Chondrocyte (in vitro differentiated cells): ENCODE measurements at regions not wholly inside any gene's neighbourhood (a gene's known extent, or its start where the extent isn't known, plus 50 kb on each side); places are given as distances from the start of the nearest gene placed in this dataset.

Experiments used
- DNase-seq: peaks from one replicate; pipeline ENCODE4 v3.0.0; 2021; ENCODE audit warnings: mixed read lengths, low spot score
- H3K27ac Mint-ChIP-seq: one replicate; pipeline ENCODE4 v1.8.0; 2021; ENCODE audit warnings: mild to moderate bottlenecking, moderate library complexity, mixed read lengths; ENCODE audit not compliant: unreplicated experiment
- H3K27me3 Mint-ChIP-seq: 2 replicates; pipeline ENCODE4 v1.8.0; 2021; ENCODE audit warnings: low read depth, mixed read lengths
- H3K36me3 Mint-ChIP-seq: 2 replicates; pipeline ENCODE4 v1.8.0; 2021; ENCODE audit warnings: low read depth, mixed read lengths
- H3K4me1 Mint-ChIP-seq: 2 replicates; pipeline ENCODE4 v1.8.0; 2021; ENCODE audit warnings: low read depth, mild to moderate bottlenecking, mixed read lengths
- H3K4me3 Mint-ChIP-seq: one replicate; pipeline ENCODE4 v1.8.0; 2021; ENCODE audit warnings: mild to moderate bottlenecking, moderate library complexity, mixed read lengths; ENCODE audit not compliant: unreplicated experiment
- H3K9me3 Mint-ChIP-seq: 2 replicates; pipeline ENCODE4 v1.8.0; 2021; ENCODE audit warnings: low read depth, mixed read lengths
- CTCF ChIP-seq: fragments of 200-600 bp; sonication (generic); IDR thresholded peaks from 2 replicates; pipeline ENCODE4 v1.5.0; 2021; ENCODE audit warnings: antibody characterized with exemption, mild to moderate bottlenecking, moderate library complexity

GRCh38 chr4:35526456-35526855 is 717.9 kb downstream of the ARAP2 start:
- Mint-ChIP-seq H3K36me3 (no peaks in the 10 kb centered on the region), H3K4me1 (no peaks in the 10 kb centered on the region), H3K27ac (no peak overlapping the region), H3K9me3 (no peaks in the 10 kb centered on the region), H3K4me3 (no peak overlapping the region), H3K27me3 (no peaks in the 10 kb centered on the region)
- no peak for TF ChIP-seq CTCF
- DNase-seq, result no peak

GRCh38 chr4:35534962-35535361 is 709.4 kb downstream of the ARAP2 start:
- no peaks in the 10 kb centered on the region for H3K36me3 Mint-ChIP-seq
- no peaks in the 10 kb centered on the region for H3K27me3 Mint-ChIP-seq
- no peak overlapping the region for H3K4me3 Mint-ChIP-seq
- no peak for TF ChIP-seq CTCF
- no peak overlapping the region for H3K27ac Mint-ChIP-seq
- peaks cover 3% of the 10 kb centered on the region for H3K9me3 Mint-ChIP-seq
- DNase-seq, result no peak
- peaks cover 5% of the 10 kb centered on the region for H3K4me1 Mint-ChIP-seq

GRCh38 chr4:35538807-35539206 is 705.5 kb downstream of the ARAP2 start:
- Mint-ChIP-seq H3K27me3 (no peaks in the 10 kb centered on the region), H3K9me3 (peaks cover 9% of the 10 kb centered on the region), H3K36me3 (no peaks in the 10 kb centered on the region), H3K4me1 (peaks cover 5% of the 10 kb centered on the region), H3K4me3 (no peak overlapping the region), H3K27ac (no peak overlapping the region)
- no peak for TF ChIP-seq CTCF
- no peak for DNase-seq

GRCh38 chr4:35539404-35540055 is 704.8 kb downstream of the ARAP2 start:
- Mint-ChIP-seq H3K27me3 (no peaks in the 10 kb centered on the region), H3K4me3 (no peak overlapping the region), H3K36me3 (no peaks in the 10 kb centered on the region), H3K27ac (no peak overlapping the region), H3K4me1 (peaks cover 5% of the 10 kb centered on the region), H3K9me3 (peaks cover 9% of the 10 kb centered on the region)
- TF ChIP-seq CTCF, result no peak
- no peak for DNase-seq

DNA sequence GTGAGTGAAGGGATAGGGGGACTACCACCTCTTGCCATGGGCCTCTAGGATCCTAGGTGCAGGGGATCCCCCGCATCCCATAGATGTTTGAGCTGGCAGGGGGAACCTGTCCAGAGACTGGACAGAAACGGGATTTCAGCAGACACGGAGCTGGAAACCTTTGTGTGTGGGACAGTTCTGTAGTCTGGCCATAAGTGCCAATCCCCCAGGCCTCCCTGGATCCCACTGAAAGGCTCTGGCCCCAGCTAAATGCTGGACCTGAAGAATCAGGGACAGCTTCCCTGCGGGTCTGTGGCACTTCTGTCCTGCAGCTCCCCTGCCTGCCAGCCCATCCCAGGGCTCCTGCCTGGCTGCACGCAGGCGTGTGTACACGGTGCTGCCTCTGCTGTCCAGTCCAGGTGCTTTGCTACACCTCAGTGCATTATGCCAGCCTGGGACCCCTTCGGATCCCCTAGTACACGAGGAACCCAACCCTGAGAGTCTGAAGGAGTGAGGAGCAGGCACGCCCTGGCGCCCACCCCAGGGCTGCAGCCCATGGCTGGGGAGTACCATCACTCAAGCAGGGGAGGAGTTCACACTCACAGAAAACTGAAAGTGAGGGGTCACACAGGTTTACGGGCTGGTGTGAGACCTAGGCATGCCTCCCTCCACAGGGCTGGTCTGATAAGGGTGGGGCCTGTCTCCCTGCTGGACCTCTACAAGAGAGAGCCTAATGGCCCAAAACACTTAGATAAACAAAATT is 703.0 kb downstream of the ARAP2 start:
- Mint-ChIP-seq H3K4me1 (peaks cover 5% of the 10 kb centered on the region), H3K27ac (no peak overlapping the region), H3K9me3 (peaks cover 9% of the 10 kb centered on the region), H3K36me3 (no peaks in the 10 kb centered on the region), H3K4me3 (no peak overlapping the region), H3K27me3 (no peaks in the 10 kb centered on the region)
- TF ChIP-seq CTCF, result no peak
- peak; percentile 69 for DNase-seq
